ENCODE measurements at regions not wholly inside any gene's neighbourhood (a gene's known extent, or its start where the extent isn't known, plus 50 kb on each side); places are given as distances from the start of the nearest gene placed in this dataset.

DNA sequence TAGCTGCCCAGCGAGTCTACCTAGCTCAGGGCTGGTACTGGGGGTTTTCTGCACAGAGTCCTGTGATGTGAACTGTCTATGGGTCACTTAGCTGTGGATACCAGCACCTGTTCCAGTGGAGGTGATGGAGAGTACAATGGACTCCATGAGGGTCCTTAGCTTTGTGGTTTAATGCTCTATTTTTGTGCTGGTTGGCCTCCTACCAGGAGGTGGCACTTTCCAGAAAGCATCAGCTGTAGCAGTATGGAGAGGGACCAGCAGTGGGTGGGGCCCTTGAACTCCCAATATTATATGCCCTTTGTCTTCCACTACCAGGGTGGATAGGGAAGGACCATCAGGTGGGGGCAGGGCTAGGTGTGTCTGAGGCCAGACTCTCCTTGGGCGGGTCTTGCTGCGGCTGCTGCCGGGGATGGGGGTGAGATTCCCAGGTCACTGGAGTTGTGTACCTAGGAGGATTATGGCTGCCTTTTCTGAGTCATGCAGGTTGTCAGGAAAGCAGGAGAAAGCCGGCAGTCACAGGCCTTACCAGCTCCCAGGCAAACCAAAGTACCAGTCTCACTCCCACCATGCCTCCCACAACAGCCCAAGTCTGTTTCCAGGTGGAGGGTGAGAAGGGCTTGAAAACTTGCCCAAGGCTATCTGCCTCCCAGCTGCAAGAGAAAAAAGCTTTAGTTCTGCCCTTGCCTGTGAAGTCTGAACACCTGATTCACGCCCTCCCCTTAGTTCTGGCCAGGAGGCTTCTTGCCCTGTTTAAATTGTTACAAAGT lies 163.0 kb upstream of the NUDT4 start:
- TF ChIP-seq, protein P1, sequence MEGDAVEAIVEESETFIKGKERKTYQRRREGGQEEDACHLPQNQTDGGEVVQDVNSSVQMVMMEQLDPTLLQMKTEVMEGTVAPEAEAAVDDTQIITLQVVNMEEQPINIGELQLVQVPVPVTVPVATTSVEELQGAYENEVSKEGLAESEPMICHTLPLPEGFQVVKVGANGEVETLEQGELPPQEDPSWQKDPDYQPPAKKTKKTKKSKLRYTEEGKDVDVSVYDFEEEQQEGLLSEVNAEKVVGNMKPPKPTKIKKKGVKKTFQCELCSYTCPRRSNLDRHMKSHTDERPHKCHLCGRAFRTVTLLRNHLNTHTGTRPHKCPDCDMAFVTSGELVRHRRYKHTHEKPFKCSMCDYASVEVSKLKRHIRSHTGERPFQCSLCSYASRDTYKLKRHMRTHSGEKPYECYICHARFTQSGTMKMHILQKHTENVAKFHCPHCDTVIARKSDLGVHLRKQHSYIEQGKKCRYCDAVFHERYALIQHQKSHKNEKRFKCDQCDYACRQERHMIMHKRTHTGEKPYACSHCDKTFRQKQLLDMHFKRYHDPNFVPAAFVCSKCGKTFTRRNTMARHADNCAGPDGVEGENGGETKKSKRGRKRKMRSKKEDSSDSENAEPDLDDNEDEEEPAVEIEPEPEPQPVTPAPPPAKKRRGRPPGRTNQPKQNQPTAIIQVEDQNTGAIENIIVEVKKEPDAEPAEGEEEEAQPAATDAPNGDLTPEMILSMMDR (IDR thresholded peaks at IDR 0.05): no peak
- TF ChIP-seq EP300 (IDR thresholded peaks at IDR 0.05): no peak
- no peak for TF ChIP-seq POLR2AphosphoS5 (IDR thresholded peaks at IDR 0.05)

Measured in esophagus muscularis mucosa (tissue), 4 donors.